ENCODE measurements at regions not wholly inside any gene's neighbourhood (a gene's known extent, or its start where the extent isn't known, plus 50 kb on each side); places are given as distances from the start of the nearest gene placed in this dataset.
"Not testable (repeated sequence)": the region's sequence is repeated elsewhere in the genome, so short reads cannot be mapped to it uniquely, and the experiment has no call there.

- H3K27ac Mint-ChIP-seq: no peak overlapping the region
- no peaks in the 10 kb centered on the region for H3K9me3 Mint-ChIP-seq
- peaks cover 5% of the 10 kb centered on the region for H3K4me1 Mint-ChIP-seq (ENCODE audit: low read depth)
- peaks cover 6% of the 10 kb centered on the region for H3K27me3 Mint-ChIP-seq
- H3K36me3 Mint-ChIP-seq (ENCODE audit: low read depth): no peaks in the 10 kb centered on the region
- H3K4me3 Mint-ChIP-seq: no peak overlapping the region
- intact Hi-C loops (cut with micrococcal nuclease): no loop called here
These were observed 92.9 kb upstream of the PIP4K2A start for GRCh38 chr10:22807238-22807637.

GRCh38 chr10:22805304-22805703 is 90.9 kb upstream of the PIP4K2A start:
- Mint-ChIP-seq H3K4me3 (no peak overlapping the region), H3K27ac (no peak overlapping the region), H3K4me1 (ENCODE audit: low read depth) (peaks cover 5% of the 10 kb centered on the region), H3K9me3 (no peaks in the 10 kb centered on the region), H3K36me3 (ENCODE audit: low read depth) (no peaks in the 10 kb centered on the region), H3K27me3 (peaks cover 6% of the 10 kb centered on the region)
- intact Hi-C loops (cut with micrococcal nuclease): no loop called here

- H3K4me3 Mint-ChIP-seq: no peak overlapping the region
- H3K9me3 Mint-ChIP-seq: no peaks in the 10 kb centered on the region
- no peak overlapping the region for H3K27ac Mint-ChIP-seq
- intact Hi-C loops (cut with micrococcal nuclease): no loop called here
- peaks cover 5% of the 10 kb centered on the region for H3K4me1 Mint-ChIP-seq (ENCODE audit: low read depth)
- H3K36me3 Mint-ChIP-seq (ENCODE audit: low read depth): no peaks in the 10 kb centered on the region
- peaks cover 6% of the 10 kb centered on the region for H3K27me3 Mint-ChIP-seq
These were observed 89.0 kb upstream of the PIP4K2A start for GRCh38 chr10:22803261-22803885.

GRCh38 chr10:22801785-22802184 is 87.4 kb upstream of the PIP4K2A start:
- H3K4me1 Mint-ChIP-seq (ENCODE audit: low read depth): peaks cover 5% of the 10 kb centered on the region
- H3K27me3 Mint-ChIP-seq: peaks cover 6% of the 10 kb centered on the region
- intact Hi-C loops (cut with micrococcal nuclease): no loop called here
- no peaks in the 10 kb centered on the region for H3K36me3 Mint-ChIP-seq (ENCODE audit: low read depth)
- no peak overlapping the region for H3K4me3 Mint-ChIP-seq
- H3K27ac Mint-ChIP-seq: no peak overlapping the region
- no peaks in the 10 kb centered on the region for H3K9me3 Mint-ChIP-seq

GRCh38 chr10:22797796-22798195 is 83.4 kb upstream of the PIP4K2A start:
- H3K9me3 Mint-ChIP-seq; H3K27me3 Mint-ChIP-seq; H3K4me3 Mint-ChIP-seq; H3K27ac Mint-ChIP-seq; H3K36me3 Mint-ChIP-seq (ENCODE audit: low read depth); intact Hi-C loops (cut with micrococcal nuclease); H3K4me1 Mint-ChIP-seq (ENCODE audit: low read depth): not testable (repeated sequence)

GRCh38 chr10:22795546-22795945 is 81.2 kb upstream of the PIP4K2A start:
- no peaks in the 10 kb centered on the region for H3K4me1 Mint-ChIP-seq (ENCODE audit: low read depth)
- H3K4me3 Mint-ChIP-seq: no peak overlapping the region
- no peaks in the 10 kb centered on the region for H3K36me3 Mint-ChIP-seq (ENCODE audit: low read depth)
- H3K27me3 Mint-ChIP-seq: peaks cover 4% of the 10 kb centered on the region
- no peak overlapping the region for H3K27ac Mint-ChIP-seq
- intact Hi-C loops (cut with micrococcal nuclease): no loop called here
- H3K9me3 Mint-ChIP-seq: peaks cover 9% of the 10 kb centered on the region

- peaks cover 9% of the 10 kb centered on the region for H3K9me3 Mint-ChIP-seq
- intact Hi-C loops (cut with micrococcal nuclease): no loop called here
- no peak overlapping the region for H3K27ac Mint-ChIP-seq
- H3K27me3 Mint-ChIP-seq: peaks cover 3% of the 10 kb centered on the region
- H3K4me3 Mint-ChIP-seq: no peak overlapping the region
- H3K36me3 Mint-ChIP-seq (ENCODE audit: low read depth): no peaks in the 10 kb centered on the region
- no peaks in the 10 kb centered on the region for H3K4me1 Mint-ChIP-seq (ENCODE audit: low read depth)
These were observed 77.8 kb upstream of the PIP4K2A start for GRCh38 chr10:22792161-22792560.

- no peak overlapping the region for H3K27ac Mint-ChIP-seq
- peaks cover 3% of the 10 kb centered on the region for H3K27me3 Mint-ChIP-seq
- H3K4me1 Mint-ChIP-seq (ENCODE audit: low read depth): no peaks in the 10 kb centered on the region
- H3K4me3 Mint-ChIP-seq: no peak overlapping the region
- peaks cover 9% of the 10 kb centered on the region for H3K9me3 Mint-ChIP-seq
- no peaks in the 10 kb centered on the region for H3K36me3 Mint-ChIP-seq (ENCODE audit: low read depth)
- intact Hi-C loops (cut with micrococcal nuclease): no loop called here
These were observed 77.3 kb upstream of the PIP4K2A start for GRCh38 chr10:22791665-22792064.

- Mint-ChIP-seq H3K9me3 (no peaks in the 10 kb centered on the region), H3K36me3 (ENCODE audit: low read depth) (no peaks in the 10 kb centered on the region), H3K4me1 (ENCODE audit: low read depth) (no peaks in the 10 kb centered on the region), H3K27me3 (no peaks in the 10 kb centered on the region), H3K4me3 (no peak overlapping the region), H3K27ac (no peak overlapping the region)
- intact Hi-C loops (cut with micrococcal nuclease): no loop called here
These were observed 70.3 kb upstream of the PIP4K2A start for GRCh38 chr10:22784668-22785067.

GRCh38 chr10:22783807-22784206 is 69.4 kb upstream of the PIP4K2A start:
- Mint-ChIP-seq H3K36me3 (ENCODE audit: low read depth) (no peaks in the 10 kb centered on the region), H3K27me3 (no peaks in the 10 kb centered on the region), H3K9me3 (no peaks in the 10 kb centered on the region), H3K27ac (no peak overlapping the region), H3K4me1 (ENCODE audit: low read depth) (no peaks in the 10 kb centered on the region), H3K4me3 (no peak overlapping the region)
- intact Hi-C loops (cut with micrococcal nuclease): no loop called here

- H3K4me3 Mint-ChIP-seq: no peak overlapping the region
- no peaks in the 10 kb centered on the region for H3K4me1 Mint-ChIP-seq (ENCODE audit: low read depth)
- peaks cover 7% of the 10 kb centered on the region for H3K36me3 Mint-ChIP-seq (ENCODE audit: low read depth)
- no peak overlapping the region for H3K27ac Mint-ChIP-seq
- peaks cover 10% of the 10 kb centered on the region for H3K9me3 Mint-ChIP-seq
- H3K27me3 Mint-ChIP-seq: no peaks in the 10 kb centered on the region
- intact Hi-C loops (cut with micrococcal nuclease): no loop called here
These were observed 66.1 kb upstream of the PIP4K2A start for GRCh38 chr10:22780474-22780885.

- Mint-ChIP-seq H3K9me3 (peaks cover 10% of the 10 kb centered on the region), H3K27ac (no peak overlapping the region), H3K4me3 (no peak overlapping the region), H3K36me3 (ENCODE audit: low read depth) (peaks cover 7% of the 10 kb centered on the region), H3K4me1 (ENCODE audit: low read depth) (no peaks in the 10 kb centered on the region), H3K27me3 (no peaks in the 10 kb centered on the region)
- intact Hi-C loops (cut with micrococcal nuclease): no loop called here
These were observed 65.1 kb upstream of the PIP4K2A start for GRCh38 chr10:22779331-22780019.

GRCh38 chr10:22774102-22774501 is 59.7 kb upstream of the PIP4K2A start:
- Mint-ChIP-seq H3K9me3 (peaks cover 10% of the 10 kb centered on the region), H3K4me1 (ENCODE audit: low read depth) (no peaks in the 10 kb centered on the region), H3K27ac (no peak overlapping the region), H3K36me3 (ENCODE audit: low read depth) (peaks cover 7% of the 10 kb centered on the region), H3K27me3 (no peaks in the 10 kb centered on the region), H3K4me3 (no peak overlapping the region)
- intact Hi-C loops (cut with micrococcal nuclease): no loop called here

- H3K27me3 Mint-ChIP-seq; intact Hi-C loops (cut with micrococcal nuclease); H3K27ac Mint-ChIP-seq: not testable (repeated sequence)
These were observed 57.3 kb upstream of the PIP4K2A start for GRCh38 chr10:22771631-22772030.

GRCh38 chr10:22770270-22770669 is 55.9 kb upstream of the PIP4K2A start:
- Mint-ChIP-seq H3K27ac (no peak overlapping the region), H3K9me3 (no peaks in the 10 kb centered on the region), H3K4me1 (ENCODE audit: low read depth) (peaks cover 15% of the 10 kb centered on the region), H3K27me3 (peaks cover 2% of the 10 kb centered on the region), H3K4me3 (no peak overlapping the region), H3K36me3 (ENCODE audit: low read depth) (no peaks in the 10 kb centered on the region)
- intact Hi-C loops (cut with micrococcal nuclease): no loop called here

More at GRCh38 chr10:22771631-22772030, 57.3 kb upstream of the PIP4K2A start:
- H3K4me1 Mint-ChIP-seq (ENCODE audit: low read depth): peaks cover 12% of the 10 kb centered on the region
- not testable (repeated sequence) for H3K4me3 Mint-ChIP-seq; H3K36me3 Mint-ChIP-seq (ENCODE audit: low read depth); H3K9me3 Mint-ChIP-seq
